Activated CD4-positive, alpha-beta T cell treated with anti-CD3 and anti-CD28 coated beads, Interleukin-2, amount 50 U/mL, for 16 hours (primary cell): ENCODE measurements at regions not wholly inside any gene's neighbourhood (a gene's known extent, or its start where the extent isn't known, plus 50 kb on each side); places are given as distances from the start of the nearest gene placed in this dataset.

Source experiments
- DNase-seq: peaks from one replicate; pipeline ENCODE4 v3.0.0-alpha.2; 2020

GRCh38 chr18:46329736-46330246, 225.6 kb downstream of the HAUS1 start:
- no peak for DNase-seq

DNA sequence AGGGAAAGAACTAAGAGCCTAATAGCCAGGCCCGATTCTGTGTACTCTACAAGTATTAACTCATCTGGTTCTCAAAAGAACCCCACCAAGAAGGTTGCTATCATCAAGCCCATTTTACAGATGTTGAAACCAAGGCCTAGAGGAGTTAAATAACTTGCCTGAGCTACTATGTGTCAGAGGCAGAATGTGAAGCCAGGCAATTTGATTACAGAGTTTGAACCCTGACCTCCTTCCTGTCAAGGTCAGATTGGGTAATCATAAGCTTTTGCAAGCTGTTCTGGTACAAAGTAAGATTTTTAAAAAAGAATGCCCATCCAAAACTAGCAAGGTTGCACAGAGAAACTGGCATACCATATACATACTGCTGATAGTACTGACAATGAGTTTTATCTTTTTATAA, 227.1 kb downstream of the HAUS1 start:
- no peak for DNase-seq

GRCh38 chr18:46332286-46332801, 228.2 kb downstream of the HAUS1 start:
- DNase-seq: no peak

DNA sequence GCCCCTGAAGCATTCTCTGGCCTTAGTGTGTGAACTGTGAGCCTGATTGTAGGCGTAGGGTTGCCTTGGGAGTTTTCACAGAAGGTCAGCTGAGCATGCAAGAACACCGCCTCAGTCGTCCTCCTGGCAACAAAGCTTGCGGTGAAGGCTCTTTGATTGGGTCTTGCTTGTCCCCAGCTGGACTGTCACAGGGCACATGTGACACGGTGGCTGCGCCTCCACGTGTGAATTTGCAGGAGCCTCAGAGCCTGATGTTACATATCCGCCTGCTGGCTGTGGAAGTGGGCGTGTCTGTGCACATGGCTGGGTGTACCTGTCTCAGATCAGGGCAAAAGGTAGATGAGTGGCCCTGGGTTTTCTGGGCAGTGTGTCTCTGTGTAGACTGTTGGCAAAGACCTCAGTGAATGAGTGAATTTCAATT, 228.7 kb downstream of the HAUS1 start:
- no peak for DNase-seq

GRCh38 chr18:46333431-46334135, 229.4 kb downstream of the HAUS1 start:
- no peak for DNase-seq

GRCh38 chr18:46334868-46335281, 230.7 kb downstream of the HAUS1 start:
- DNase-seq: no peak

- no peak for DNase-seq
Measured at GRCh38 chr18:46335534-46336101, 231.4 kb downstream of the HAUS1 start.

GRCh38 chr18:46336278-46337111, 232.3 kb downstream of the HAUS1 start:
- no peak for DNase-seq

DNA sequence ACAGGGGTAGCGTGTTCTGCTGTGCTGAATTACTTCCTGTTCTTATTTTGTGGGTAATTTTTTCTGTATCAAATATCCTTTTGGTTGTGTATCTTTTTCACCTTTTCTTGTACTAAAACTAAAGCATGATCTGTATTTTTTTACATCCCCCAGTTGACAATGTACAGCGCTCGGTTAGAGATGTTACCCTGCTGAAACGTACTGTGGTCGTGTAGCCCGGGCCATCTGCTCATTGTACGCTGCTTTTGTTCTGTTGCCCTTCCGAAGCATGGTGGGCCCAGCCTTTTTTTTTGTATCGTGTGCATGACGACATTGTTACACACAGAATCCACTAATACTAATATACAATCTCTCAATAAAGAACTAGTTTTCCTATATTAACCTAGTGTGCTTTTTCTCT, 233.1 kb downstream of the HAUS1 start:
- no peak for DNase-seq

DNA sequence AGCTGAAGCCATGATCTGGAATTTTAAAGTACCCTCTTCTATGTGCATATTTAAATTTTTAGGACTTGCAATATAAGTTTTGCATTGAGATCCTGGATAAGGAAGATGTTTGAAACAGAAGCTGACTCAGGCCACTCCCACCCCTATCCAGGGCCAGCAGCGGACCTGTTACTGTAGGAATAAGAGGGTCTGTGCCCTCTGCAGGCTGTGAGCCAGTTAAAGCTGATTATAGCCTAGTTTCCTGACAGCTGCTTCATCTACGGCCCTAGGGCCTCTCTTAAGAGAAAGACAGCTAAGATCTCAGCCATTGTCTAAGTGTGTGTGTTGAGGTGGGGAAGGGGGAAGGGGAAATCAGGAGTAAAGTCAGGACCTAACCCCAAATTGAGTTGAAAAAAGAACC, 234.0 kb downstream of the HAUS1 start:
- DNase-seq: no peak

DNA sequence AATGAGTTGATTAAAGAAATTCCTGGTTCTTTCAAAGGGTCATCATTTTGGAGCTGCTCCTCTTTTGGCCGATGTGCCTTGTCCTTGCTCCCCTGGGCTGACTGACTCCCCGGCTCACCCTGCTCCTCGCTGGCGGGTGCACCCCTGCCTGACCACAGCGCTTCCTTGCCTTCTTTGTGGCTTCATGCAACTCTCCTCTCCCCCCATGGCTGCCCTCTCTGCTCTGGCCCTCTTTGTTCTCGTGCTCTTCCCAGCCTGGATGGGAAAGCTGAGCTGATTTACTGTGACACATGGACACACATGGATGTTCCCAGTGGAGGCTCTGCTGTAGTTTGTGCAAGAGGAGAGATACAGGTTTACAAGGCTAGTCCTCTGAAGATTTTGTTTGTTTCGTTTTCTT, 234.6 kb downstream of the HAUS1 start:
- DNase-seq: no peak

GRCh38 chr18:46340716-46341115, 236.5 kb downstream of the HAUS1 start:
- no peak for DNase-seq

- DNase-seq: no peak
Measured at GRCh38 chr18:46341986-46342525, 237.9 kb downstream of the HAUS1 start.

- DNase-seq: no peak
Measured at GRCh38 chr18:46343456-46343855, 239.3 kb downstream of the HAUS1 start.

DNA sequence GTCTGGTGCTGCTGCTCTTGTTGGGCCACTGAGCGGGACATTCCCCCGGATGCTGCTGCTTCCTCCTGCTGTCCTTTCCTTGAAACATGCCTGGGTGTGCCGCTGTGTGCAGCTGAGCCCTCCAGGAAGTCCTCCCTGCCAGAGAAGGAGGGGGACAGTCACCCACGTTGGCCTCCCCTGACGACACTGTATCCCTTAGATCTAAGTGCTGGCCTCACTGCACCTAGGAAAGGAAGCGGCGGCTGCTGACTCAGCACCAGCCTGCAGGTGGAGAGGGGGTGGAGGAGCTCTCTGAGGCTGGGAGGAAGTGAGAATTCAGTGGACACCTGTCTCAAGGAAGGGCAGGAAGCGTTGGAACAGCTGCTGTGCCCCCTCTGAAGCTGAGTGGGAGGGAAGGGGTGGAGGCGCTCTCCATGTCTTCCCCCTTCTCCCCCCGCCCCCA, 239.8 kb downstream of the HAUS1 start:
- DNase-seq: peak; percentile 48

- DNase-seq: no peak
Measured at GRCh38 chr18:46344416-46345180, 240.4 kb downstream of the HAUS1 start.

- no peak for DNase-seq
Measured at GRCh38 chr18:46345181-46345465, 240.9 kb downstream of the HAUS1 start.

DNA sequence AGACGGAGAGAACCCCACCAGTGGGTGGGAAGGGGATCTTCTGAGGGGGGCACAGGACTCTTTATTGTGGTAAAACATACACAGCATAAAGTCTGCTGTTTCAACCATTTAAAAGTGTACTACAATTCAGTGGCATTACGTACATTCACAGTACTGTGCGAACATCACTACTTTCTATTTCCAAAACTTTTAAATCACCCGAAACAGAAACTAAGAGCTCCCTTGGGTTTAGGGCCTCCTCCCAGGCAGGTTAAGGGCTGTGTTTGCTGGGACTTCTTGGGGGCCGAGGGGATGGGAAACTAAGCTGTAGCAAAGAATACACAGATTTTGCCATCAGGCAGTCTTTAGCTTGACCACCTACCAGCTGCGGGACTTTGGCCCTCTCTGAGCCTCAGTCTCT, 242.0 kb downstream of the HAUS1 start:
- DNase-seq: no peak

DNA sequence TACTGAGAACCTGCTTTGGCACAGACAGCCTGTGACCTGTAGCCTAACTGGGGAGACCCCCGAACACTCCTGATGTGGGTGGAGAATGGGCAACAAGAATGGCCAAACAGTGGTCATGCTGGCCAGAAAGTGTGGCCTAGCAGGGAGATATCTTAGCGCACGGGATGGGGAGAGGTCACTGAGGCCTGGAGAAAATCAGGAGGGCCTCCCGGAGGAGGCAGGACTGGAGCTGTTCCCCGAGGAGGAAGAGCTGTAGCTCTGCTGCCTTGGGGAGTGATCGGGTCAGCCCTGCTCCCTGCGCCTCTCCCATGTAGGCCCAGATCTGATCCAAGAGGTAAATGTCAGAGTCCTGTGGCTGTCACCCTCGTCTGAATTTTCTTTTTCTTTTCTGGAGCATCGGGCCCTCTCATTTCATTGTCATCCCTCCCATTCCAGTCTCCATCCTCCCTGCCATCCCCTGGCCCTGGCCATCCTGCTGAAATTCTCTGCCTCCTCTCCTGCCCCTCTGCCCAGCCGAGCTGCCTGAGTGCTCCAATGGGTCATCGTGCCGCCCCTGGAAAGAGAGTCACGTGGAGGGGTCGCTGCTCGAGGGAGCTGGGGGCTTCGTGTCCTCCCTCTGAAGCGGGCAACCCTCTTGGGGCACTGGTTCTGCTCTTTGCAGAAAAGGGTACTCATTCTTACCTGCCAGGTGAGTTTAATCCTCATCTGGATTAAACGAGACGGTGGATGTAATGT, 242.9 kb downstream of the HAUS1 start:
- DNase-seq: no peak

GRCh38 chr18:46350598-46351159, 246.5 kb downstream of the HAUS1 start:
- DNase-seq: no peak

DNA sequence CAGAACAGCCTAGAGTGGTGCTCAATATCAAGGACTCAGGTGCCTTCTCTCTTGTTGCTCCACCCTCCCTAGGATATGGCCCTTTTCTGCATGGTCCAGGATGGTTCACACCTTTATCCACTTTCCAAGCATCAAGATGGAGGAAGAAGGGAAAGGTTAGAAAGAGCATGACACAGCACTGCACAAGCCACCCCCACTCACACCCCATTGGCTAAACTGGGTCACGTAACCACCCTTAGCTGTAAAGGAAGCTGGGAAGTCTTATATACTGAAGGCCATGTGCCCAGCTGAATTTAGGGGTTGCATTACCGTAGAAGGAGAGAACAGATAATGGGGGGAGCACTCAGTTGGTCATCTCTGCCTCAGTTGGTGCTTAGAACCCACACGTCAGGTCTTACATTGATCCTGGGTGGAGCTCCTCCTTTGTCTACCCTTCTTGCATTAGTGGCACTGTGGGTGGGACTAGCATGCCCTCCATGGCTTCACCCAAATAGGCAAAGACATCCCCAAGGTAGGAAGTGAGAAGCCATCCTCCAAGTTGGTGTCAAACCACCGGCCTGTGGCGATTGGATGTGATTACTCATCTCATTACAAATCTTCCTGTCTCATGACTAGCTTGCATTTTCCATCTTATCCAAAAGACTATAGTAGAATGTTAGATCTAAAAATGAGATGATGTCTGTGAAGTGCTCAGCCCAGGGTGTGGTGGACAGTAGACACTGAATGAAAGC, 248.5 kb downstream of the HAUS1 start:
- DNase-seq: peak; percentile 28
